C4-2B (cell line): ENCODE measurements at regions not wholly inside any gene's neighbourhood (a gene's known extent, or its start where the extent isn't known, plus 50 kb on each side); places are given as distances from the start of the nearest gene placed in this dataset.

Source experiments
- ZFX ChIP-seq: fragments of 450-650 bp; IDR thresholded peaks from 2 replicates; pipeline ENCODE4 v1.6.1; 2017
- TF ChIP-seq, protein P1 (sequence below): fragments of 450-650 bp; conservative IDR thresholded peaks from 2 replicates; pipeline ENCODE4 v1.5.1; 2017; ENCODE audit warnings: mild to moderate bottlenecking

GRCh38 chr10:108556186-108556585, 1367.1 kb downstream of the XPNPEP1 start:
- TF ChIP-seq, protein P1, sequence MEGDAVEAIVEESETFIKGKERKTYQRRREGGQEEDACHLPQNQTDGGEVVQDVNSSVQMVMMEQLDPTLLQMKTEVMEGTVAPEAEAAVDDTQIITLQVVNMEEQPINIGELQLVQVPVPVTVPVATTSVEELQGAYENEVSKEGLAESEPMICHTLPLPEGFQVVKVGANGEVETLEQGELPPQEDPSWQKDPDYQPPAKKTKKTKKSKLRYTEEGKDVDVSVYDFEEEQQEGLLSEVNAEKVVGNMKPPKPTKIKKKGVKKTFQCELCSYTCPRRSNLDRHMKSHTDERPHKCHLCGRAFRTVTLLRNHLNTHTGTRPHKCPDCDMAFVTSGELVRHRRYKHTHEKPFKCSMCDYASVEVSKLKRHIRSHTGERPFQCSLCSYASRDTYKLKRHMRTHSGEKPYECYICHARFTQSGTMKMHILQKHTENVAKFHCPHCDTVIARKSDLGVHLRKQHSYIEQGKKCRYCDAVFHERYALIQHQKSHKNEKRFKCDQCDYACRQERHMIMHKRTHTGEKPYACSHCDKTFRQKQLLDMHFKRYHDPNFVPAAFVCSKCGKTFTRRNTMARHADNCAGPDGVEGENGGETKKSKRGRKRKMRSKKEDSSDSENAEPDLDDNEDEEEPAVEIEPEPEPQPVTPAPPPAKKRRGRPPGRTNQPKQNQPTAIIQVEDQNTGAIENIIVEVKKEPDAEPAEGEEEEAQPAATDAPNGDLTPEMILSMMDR, result no peak
- TF ChIP-seq ZFX, result no peak
